ENCODE measurements at regions not wholly inside any gene's neighbourhood (a gene's known extent, or its start where the extent isn't known, plus 50 kb on each side); places are given as distances from the start of the nearest gene placed in this dataset.

GRCh38 chr1:208917723-208918122 is 665.8 kb upstream of the CAMK1G start:
- no peaks in the 10 kb centered on the region for H3K4me1 ChIP-seq (ENCODE audit: control insufficient read depth, insufficient read depth, low read depth, low read length)
- 96% methylated on average over 1 of the region's 3 CpGs for WGBS

GRCh38 chr1:208918160-208918559 is 665.4 kb upstream of the CAMK1G start:
- Histone ChIP-seq H4K8ac (ENCODE audit: low read length) (no peak overlapping the region), H3K4me3 (ENCODE audit: insufficient read depth in 1 of 2, low read depth in 1 of 2, low read length in 2 of 2) (no peak overlapping the region), H3K27me3 (ENCODE audit: control insufficient read depth in 1 of 2, insufficient read depth in 1 of 2, low read length in 2 of 2) (no peaks in the 10 kb centered on the region), H3K23ac (ENCODE audit: low read length in 2 of 2) (no peak overlapping the region), H2BK120ac (ENCODE audit: low read depth, low read length) (no peak overlapping the region), H3K4ac (ENCODE audit: low read depth in 1 of 2, low read length in 2 of 2) (no peak overlapping the region), H2AFZ (ENCODE audit: low read depth, low read length) (no peak overlapping the region), H3K9ac (ENCODE audit: low read length) (no peak overlapping the region), H3K4me1 (ENCODE audit: control insufficient read depth, insufficient read depth, low read depth, low read length) (no peaks in the 10 kb centered on the region), H2BK15ac (ENCODE audit: low read depth, poor library complexity, severe bottlenecking) (no peak overlapping the region), H2AK5ac (ENCODE audit: low read length, severe bottlenecking) (no peak overlapping the region), H3K27ac (ENCODE audit: low read length, poor library complexity, severe bottlenecking) (no peak overlapping the region), H3K14ac (ENCODE audit: low read length in 2 of 2) (no peak overlapping the region), H3K36me3 (ENCODE audit: control insufficient read depth in 1 of 2, insufficient read depth in 2 of 2, low read depth in 1 of 2, low read length in 2 of 2) (no peaks in the 10 kb centered on the region), H3K9me3 (ENCODE audit: control insufficient read depth, low read length) (no peaks in the 10 kb centered on the region), H3K4me2 (ENCODE audit: low read length, poor library complexity, severe bottlenecking) (no peak overlapping the region), H2BK12ac (ENCODE audit: low read length in 2 of 2) (no peak overlapping the region), H4K91ac (ENCODE audit: low read length) (no peak overlapping the region), H3K18ac (ENCODE audit: low read depth in 1 of 2, low read length in 2 of 2) (no peak overlapping the region), H2BK5ac (ENCODE audit: low read depth, low read length, poor library complexity, severe bottlenecking) (no peak overlapping the region), H3K79me1 (replicated peaks; ENCODE audit: low read length, poor library complexity, severe bottlenecking) (no peaks in the 10 kb centered on the region)
- DNase-seq, result no peak

More at GRCh38 chr1:208917723-208918122, 665.8 kb upstream of the CAMK1G start:
- Histone ChIP-seq H3K9ac (ENCODE audit: low read length) (no peak overlapping the region), H3K14ac (ENCODE audit: low read length in 2 of 2) (no peak overlapping the region), H3K18ac (ENCODE audit: low read depth in 1 of 2, low read length in 2 of 2) (no peak overlapping the region), H2AK5ac (ENCODE audit: low read length, severe bottlenecking) (no peak overlapping the region), H4K91ac (ENCODE audit: low read length) (no peak overlapping the region), H3K23ac (ENCODE audit: low read length in 2 of 2) (no peak overlapping the region), H3K4me3 (ENCODE audit: insufficient read depth in 1 of 2, low read depth in 1 of 2, low read length in 2 of 2) (no peak overlapping the region), H3K36me3 (ENCODE audit: control insufficient read depth in 1 of 2, insufficient read depth in 2 of 2, low read depth in 1 of 2, low read length in 2 of 2) (no peaks in the 10 kb centered on the region), H2BK120ac (ENCODE audit: low read depth, low read length) (no peak overlapping the region), H2AFZ (ENCODE audit: low read depth, low read length) (no peak overlapping the region), H3K27ac (ENCODE audit: low read length, poor library complexity, severe bottlenecking) (no peak overlapping the region), H3K27me3 (ENCODE audit: control insufficient read depth in 1 of 2, insufficient read depth in 1 of 2, low read length in 2 of 2) (no peaks in the 10 kb centered on the region), H3K4me2 (ENCODE audit: low read length, poor library complexity, severe bottlenecking) (no peak overlapping the region), H2BK5ac (ENCODE audit: low read depth, low read length, poor library complexity, severe bottlenecking) (no peak overlapping the region), H3K79me1 (replicated peaks; ENCODE audit: low read length, poor library complexity, severe bottlenecking) (no peaks in the 10 kb centered on the region), H2BK12ac (ENCODE audit: low read length in 2 of 2) (no peak overlapping the region), H3K4ac (ENCODE audit: low read depth in 1 of 2, low read length in 2 of 2) (no peak overlapping the region), H4K8ac (ENCODE audit: low read length) (no peak overlapping the region), H2BK15ac (ENCODE audit: low read depth, poor library complexity, severe bottlenecking) (no peak overlapping the region), H3K9me3 (ENCODE audit: control insufficient read depth, low read length) (peaks cover 4% of the 10 kb centered on the region)
- DNase-seq, result no peak

DNA sequence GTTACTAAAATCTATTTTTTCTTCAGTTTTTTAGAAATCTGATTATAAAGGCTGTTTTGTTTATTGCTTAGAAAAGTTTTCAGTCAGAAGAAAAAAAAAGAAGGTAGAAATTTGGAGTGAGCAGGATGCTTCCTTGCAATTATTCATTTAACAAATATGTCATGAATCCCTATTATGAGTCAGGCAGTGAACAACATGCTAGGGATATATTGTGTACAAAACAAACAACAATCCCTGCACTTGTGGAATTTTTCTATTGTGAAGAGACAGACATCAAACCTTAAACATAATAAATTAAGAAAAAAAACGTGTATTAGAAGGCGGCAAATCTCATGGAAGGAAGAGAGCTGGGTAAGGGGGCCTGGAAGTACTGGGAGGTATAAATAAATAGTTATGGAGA is 664.1 kb upstream of the CAMK1G start:
- 47% methylated on average over 2 of the region's 2 CpGs for WGBS
- Histone ChIP-seq H3K18ac (ENCODE audit: low read depth in 1 of 2, low read length in 2 of 2) (no peak overlapping the region), H3K79me1 (replicated peaks; ENCODE audit: low read length, poor library complexity, severe bottlenecking) (no peaks in the 10 kb centered on the region)

GRCh38 chr1:208921259-208921658 is 662.3 kb upstream of the CAMK1G start:
- Histone ChIP-seq H3K9ac (ENCODE audit: low read length) (no peak overlapping the region), H3K27me3 (ENCODE audit: control insufficient read depth in 1 of 2, insufficient read depth in 1 of 2, low read length in 2 of 2) (no peaks in the 10 kb centered on the region), H2BK5ac (ENCODE audit: low read depth, low read length, poor library complexity, severe bottlenecking) (no peak overlapping the region), H3K23ac (ENCODE audit: low read length in 2 of 2) (no peak overlapping the region), H3K4ac (ENCODE audit: low read depth in 1 of 2, low read length in 2 of 2) (no peak overlapping the region), H4K91ac (ENCODE audit: low read length) (no peak overlapping the region), H2BK120ac (ENCODE audit: low read depth, low read length) (no peak overlapping the region), H2AFZ (ENCODE audit: low read depth, low read length) (no peak overlapping the region), H3K36me3 (ENCODE audit: control insufficient read depth in 1 of 2, insufficient read depth in 2 of 2, low read depth in 1 of 2, low read length in 2 of 2) (no peaks in the 10 kb centered on the region), H2AK5ac (ENCODE audit: low read length, severe bottlenecking) (no peak overlapping the region), H3K4me2 (ENCODE audit: low read length, poor library complexity, severe bottlenecking) (no peak overlapping the region), H4K8ac (ENCODE audit: low read length) (no peak overlapping the region), H3K9me3 (ENCODE audit: control insufficient read depth, low read length) (no peaks in the 10 kb centered on the region), H2BK12ac (ENCODE audit: low read length in 2 of 2) (no peak overlapping the region), H3K18ac (ENCODE audit: low read depth in 1 of 2, low read length in 2 of 2) (no peak overlapping the region), H3K4me3 (ENCODE audit: insufficient read depth in 1 of 2, low read depth in 1 of 2, low read length in 2 of 2) (no peak overlapping the region), H3K79me1 (replicated peaks; ENCODE audit: low read length, poor library complexity, severe bottlenecking) (no peaks in the 10 kb centered on the region), H3K4me1 (ENCODE audit: control insufficient read depth, insufficient read depth, low read depth, low read length) (no peaks in the 10 kb centered on the region), H3K14ac (ENCODE audit: low read length in 2 of 2) (no peak overlapping the region), H3K27ac (ENCODE audit: low read length, poor library complexity, severe bottlenecking) (no peak overlapping the region), H2BK15ac (ENCODE audit: low read depth, poor library complexity, severe bottlenecking) (no peak overlapping the region)
- WGBS, result 86% methylated on average over 1 of the region's 1 CpG
- no peak for DNase-seq

More for the DNA sequence above, 664.1 kb upstream of the CAMK1G start:
- no peak overlapping the region for H3K23ac ChIP-seq (ENCODE audit: low read length in 2 of 2)
- no peaks in the 10 kb centered on the region for H3K9me3 ChIP-seq (ENCODE audit: control insufficient read depth, low read length)
- H2BK15ac ChIP-seq (ENCODE audit: low read depth, poor library complexity, severe bottlenecking), result no peak overlapping the region
- H2BK5ac ChIP-seq (ENCODE audit: low read depth, low read length, poor library complexity, severe bottlenecking), result no peak overlapping the region
- no peak overlapping the region for H4K8ac ChIP-seq (ENCODE audit: low read length)
- no peak overlapping the region for H3K9ac ChIP-seq (ENCODE audit: low read length)
- DNase-seq, result no peak
- H2AK5ac ChIP-seq (ENCODE audit: low read length, severe bottlenecking), result no peak overlapping the region
- H2AFZ ChIP-seq (ENCODE audit: low read depth, low read length), result no peak overlapping the region
- H2BK12ac ChIP-seq (ENCODE audit: low read length in 2 of 2), result no peak overlapping the region
- H2BK120ac ChIP-seq (ENCODE audit: low read depth, low read length), result no peak overlapping the region
- no peak overlapping the region for H3K27ac ChIP-seq (ENCODE audit: low read length, poor library complexity, severe bottlenecking)
- no peak overlapping the region for H3K4me2 ChIP-seq (ENCODE audit: low read length, poor library complexity, severe bottlenecking)
- no peak overlapping the region for H3K4ac ChIP-seq (ENCODE audit: low read depth in 1 of 2, low read length in 2 of 2)
- no peak overlapping the region for H3K4me3 ChIP-seq (ENCODE audit: insufficient read depth in 1 of 2, low read depth in 1 of 2, low read length in 2 of 2)
- H4K91ac ChIP-seq (ENCODE audit: low read length), result no peak overlapping the region
- H3K14ac ChIP-seq (ENCODE audit: low read length in 2 of 2), result no peak overlapping the region
- no peaks in the 10 kb centered on the region for H3K4me1 ChIP-seq (ENCODE audit: control insufficient read depth, insufficient read depth, low read depth, low read length)
- no peaks in the 10 kb centered on the region for H3K27me3 ChIP-seq (ENCODE audit: control insufficient read depth in 1 of 2, insufficient read depth in 1 of 2, low read length in 2 of 2)
- H3K36me3 ChIP-seq (ENCODE audit: control insufficient read depth in 1 of 2, insufficient read depth in 2 of 2, low read depth in 1 of 2, low read length in 2 of 2), result no peaks in the 10 kb centered on the region

All from mesenchymal stem cell (in vitro differentiated cells and primary cell).